ENCODE measurements at regions not wholly inside any gene's neighbourhood (a gene's known extent, or its start where the extent isn't known, plus 50 kb on each side); places are given as distances from the start of the nearest gene placed in this dataset.

GRCh38 chr15:39400821-39401550 lies 179.9 kb upstream of the THBS1 start:
- Histone ChIP-seq H3K4me3 (ENCODE audit: low read length) (no peak overlapping the region), H3K4me2 (ENCODE audit: low read length) (no peak overlapping the region), H3K9ac (ENCODE audit: low read depth, low read length) (no peak overlapping the region), H3K36me3 (ENCODE audit: insufficient read depth, low read length) (no peaks in the 10 kb centered on the region), H3K4me1 (ENCODE audit: control insufficient read depth, insufficient read depth, low read length) (peaks cover 23% of the 10 kb centered on the region), H3K9me3 (replicated peaks; ENCODE audit: low read length) (no peaks in the 10 kb centered on the region), H3K27me3 (ENCODE audit: control insufficient read depth, insufficient read depth, low read length) (no peaks in the 10 kb centered on the region)

GRCh38 chr15:39403640-39404117 lies 177.2 kb upstream of the THBS1 start:
- Histone ChIP-seq H3K9me3 (replicated peaks; ENCODE audit: low read length) (no peaks in the 10 kb centered on the region), H3K4me3 (ENCODE audit: low read length) (no peak overlapping the region), H3K4me2 (ENCODE audit: low read length) (no peak overlapping the region), H3K4me1 (ENCODE audit: control insufficient read depth, insufficient read depth, low read length) (peaks cover 23% of the 10 kb centered on the region), H3K36me3 (ENCODE audit: insufficient read depth, low read length) (no peaks in the 10 kb centered on the region), H3K9ac (ENCODE audit: low read depth, low read length) (no peak overlapping the region), H3K27me3 (ENCODE audit: control insufficient read depth, insufficient read depth, low read length) (no peaks in the 10 kb centered on the region)

DNA sequence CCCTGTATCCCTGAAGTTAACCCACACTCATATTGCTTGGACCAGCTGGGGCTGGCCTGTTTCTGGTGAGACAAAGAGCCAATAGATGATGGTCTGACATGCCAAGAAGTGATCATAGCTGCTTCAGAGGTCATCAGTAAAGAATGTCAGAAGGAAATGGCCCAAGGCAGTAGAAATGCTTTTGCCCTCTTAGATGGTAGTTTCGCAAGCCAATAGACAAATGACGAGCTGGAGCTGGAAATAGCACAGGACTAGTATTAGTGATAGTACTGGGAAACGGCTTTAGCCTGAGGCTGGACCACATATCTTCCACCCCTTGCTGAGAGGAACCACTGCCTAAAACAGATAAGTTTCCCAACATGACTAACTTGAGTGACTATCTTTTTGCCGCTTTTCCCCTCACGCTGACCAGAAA lies 176.1 kb upstream of the THBS1 start:
- no peaks in the 10 kb centered on the region for H3K27me3 ChIP-seq (ENCODE audit: control insufficient read depth, insufficient read depth, low read length)
- H3K9ac ChIP-seq (ENCODE audit: low read depth, low read length) = no peak overlapping the region
- H3K4me3 ChIP-seq (ENCODE audit: low read length) = no peak overlapping the region
- H3K9me3 ChIP-seq (replicated peaks; ENCODE audit: low read length) = no peaks in the 10 kb centered on the region
- H3K4me2 ChIP-seq (ENCODE audit: low read length) = no peak overlapping the region
- peaks cover 23% of the 10 kb centered on the region for H3K4me1 ChIP-seq (ENCODE audit: control insufficient read depth, insufficient read depth, low read length)
- no peaks in the 10 kb centered on the region for H3K36me3 ChIP-seq (ENCODE audit: insufficient read depth, low read length)

- no peaks in the 10 kb centered on the region for H3K9me3 ChIP-seq (replicated peaks; ENCODE audit: low read length)
- H3K27me3 ChIP-seq (ENCODE audit: control insufficient read depth, insufficient read depth, low read length) = no peaks in the 10 kb centered on the region
- H3K9ac ChIP-seq (ENCODE audit: low read depth, low read length) = no peak overlapping the region
- no peaks in the 10 kb centered on the region for H3K36me3 ChIP-seq (ENCODE audit: insufficient read depth, low read length)
- no peak overlapping the region for H3K4me3 ChIP-seq (ENCODE audit: low read length)
- H3K4me2 ChIP-seq (ENCODE audit: low read length) = no peak overlapping the region
- H3K4me1 ChIP-seq (ENCODE audit: control insufficient read depth, insufficient read depth, low read length) = peaks cover 23% of the 10 kb centered on the region
Observed at GRCh38 chr15:39406485-39406884, 174.4 kb upstream of the THBS1 start.

GRCh38 chr15:39407116-39407515 lies 173.8 kb upstream of the THBS1 start:
- Histone ChIP-seq H3K4me1 (ENCODE audit: control insufficient read depth, insufficient read depth, low read length) (peaks cover 23% of the 10 kb centered on the region), H3K4me3 (ENCODE audit: low read length) (no peak overlapping the region), H3K27me3 (ENCODE audit: control insufficient read depth, insufficient read depth, low read length) (no peaks in the 10 kb centered on the region), H3K9ac (ENCODE audit: low read depth, low read length) (no peak overlapping the region), H3K9me3 (replicated peaks; ENCODE audit: low read length) (no peaks in the 10 kb centered on the region), H3K4me2 (ENCODE audit: low read length) (no peak overlapping the region), H3K36me3 (ENCODE audit: insufficient read depth, low read length) (no peaks in the 10 kb centered on the region)

DNA sequence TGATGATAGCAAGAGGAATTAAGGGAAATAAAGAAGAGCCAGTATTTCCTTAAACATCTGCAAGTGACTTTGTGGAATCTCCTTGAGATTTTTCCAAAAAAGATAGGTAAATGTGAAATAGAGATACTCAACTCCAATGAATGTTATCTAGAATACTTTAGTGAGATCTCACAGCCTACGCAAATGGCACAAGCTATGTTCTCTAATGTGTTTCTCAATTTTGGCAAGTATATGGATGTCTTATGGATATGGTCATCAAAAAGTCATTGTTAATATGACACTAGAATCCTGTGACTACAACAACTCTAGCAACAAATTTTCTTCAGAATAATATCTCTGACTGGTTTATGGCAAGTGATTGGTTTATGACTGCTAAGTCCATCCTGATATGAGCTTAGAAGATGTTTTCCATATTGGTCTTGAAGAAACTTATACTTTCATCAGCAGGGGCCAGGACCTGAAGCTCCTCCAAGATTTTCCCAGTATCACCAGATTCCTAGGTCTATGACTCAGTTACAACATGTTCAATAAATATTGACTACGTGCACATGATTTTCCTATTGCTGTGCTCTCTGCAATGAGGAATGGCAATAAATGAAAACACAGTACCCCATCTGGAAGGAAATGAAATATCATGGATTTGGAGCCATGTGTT lies 170.9 kb upstream of the THBS1 start:
- no peak overlapping the region for H3K4me3 ChIP-seq (ENCODE audit: low read length)
- H3K9me3 ChIP-seq (replicated peaks; ENCODE audit: low read length) = no peaks in the 10 kb centered on the region
- H3K36me3 ChIP-seq (ENCODE audit: insufficient read depth, low read length) = no peaks in the 10 kb centered on the region
- peaks cover 2% of the 10 kb centered on the region for H3K4me1 ChIP-seq (ENCODE audit: control insufficient read depth, insufficient read depth, low read length)
- no peak overlapping the region for H3K9ac ChIP-seq (ENCODE audit: low read depth, low read length)
- H3K4me2 ChIP-seq (ENCODE audit: low read length) = no peak overlapping the region
- H3K27me3 ChIP-seq (ENCODE audit: control insufficient read depth, insufficient read depth, low read length) = no peaks in the 10 kb centered on the region

DNA sequence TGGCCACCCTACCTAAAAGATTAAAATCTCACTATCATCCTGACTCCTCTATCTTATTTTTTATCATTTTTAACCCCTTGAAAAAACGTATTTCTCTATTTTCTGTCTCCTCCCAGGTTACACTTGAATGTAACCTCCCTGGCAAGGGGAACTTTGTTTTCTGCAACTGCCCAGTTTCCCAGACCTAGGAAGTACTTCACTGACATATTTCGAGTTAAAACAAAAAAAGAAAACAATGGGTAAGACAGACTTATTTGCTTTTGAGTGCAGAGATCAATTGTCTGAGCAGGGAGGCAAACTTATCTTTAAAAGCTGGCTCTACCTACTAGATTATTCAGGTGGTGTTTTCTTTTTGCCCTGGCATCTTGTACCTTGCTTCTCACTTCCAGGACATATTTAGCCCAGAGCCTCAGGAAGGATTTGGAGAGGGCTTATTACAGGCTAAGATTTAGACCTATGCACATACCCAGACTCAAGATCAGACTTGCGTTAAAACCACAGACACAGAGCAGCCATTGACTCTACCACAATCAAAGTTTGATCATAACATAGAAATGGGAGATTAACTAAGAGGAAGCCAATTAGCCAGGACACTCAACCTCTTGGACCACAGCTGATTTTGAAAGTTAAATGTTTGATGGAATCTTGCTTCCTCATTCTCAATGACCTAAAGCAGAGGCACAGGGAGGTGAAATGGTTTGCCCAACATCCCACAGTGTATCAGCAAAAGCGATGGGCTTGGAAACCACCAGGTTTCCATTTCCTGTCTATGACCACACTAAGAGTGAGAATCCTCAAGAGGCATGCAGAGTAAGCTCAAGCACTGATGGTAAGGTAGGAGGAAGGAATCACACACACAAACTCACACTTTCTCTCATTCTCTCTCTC lies 169.5 kb upstream of the THBS1 start:
- H3K9me3 ChIP-seq (replicated peaks; ENCODE audit: low read length) = no peaks in the 10 kb centered on the region
- H3K36me3 ChIP-seq (ENCODE audit: insufficient read depth, low read length) = no peaks in the 10 kb centered on the region
- no peak overlapping the region for H3K9ac ChIP-seq (ENCODE audit: low read depth, low read length)
- H3K27me3 ChIP-seq (ENCODE audit: control insufficient read depth, insufficient read depth, low read length) = no peaks in the 10 kb centered on the region
- H3K4me2 ChIP-seq (ENCODE audit: low read length) = no peak overlapping the region
- H3K4me3 ChIP-seq (ENCODE audit: low read length) = no peak overlapping the region
- no peaks in the 10 kb centered on the region for H3K4me1 ChIP-seq (ENCODE audit: control insufficient read depth, insufficient read depth, low read length)

GRCh38 chr15:39413558-39413957 lies 167.3 kb upstream of the THBS1 start:
- Histone ChIP-seq H3K36me3 (ENCODE audit: insufficient read depth, low read length) (no peaks in the 10 kb centered on the region), H3K9me3 (replicated peaks; ENCODE audit: low read length) (no peaks in the 10 kb centered on the region), H3K9ac (ENCODE audit: low read depth, low read length) (no peak overlapping the region), H3K4me1 (ENCODE audit: control insufficient read depth, insufficient read depth, low read length) (no peaks in the 10 kb centered on the region), H3K4me3 (ENCODE audit: low read length) (no peak overlapping the region), H3K4me2 (ENCODE audit: low read length) (no peak overlapping the region), H3K27me3 (ENCODE audit: control insufficient read depth, insufficient read depth, low read length) (no peaks in the 10 kb centered on the region)

DNA sequence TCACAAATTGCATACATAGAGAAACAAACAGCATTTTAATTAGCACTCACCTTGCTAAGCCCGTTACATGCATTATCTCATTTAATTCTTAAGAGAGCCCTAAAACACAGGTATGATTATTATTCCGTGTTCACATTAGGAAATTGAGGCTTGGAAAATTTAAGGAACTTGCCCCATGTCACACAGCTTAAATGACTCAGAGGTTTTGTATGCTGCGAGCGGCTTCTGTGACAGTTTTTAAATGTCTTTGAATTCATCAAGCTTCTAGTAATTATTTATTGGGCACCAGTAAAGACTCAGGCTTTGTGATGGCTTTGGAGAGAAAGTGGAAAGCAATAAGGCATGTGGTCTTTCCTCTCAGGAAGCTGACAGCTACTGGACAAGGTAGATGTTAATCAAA lies 166.7 kb upstream of the THBS1 start:
- H3K4me1 ChIP-seq (ENCODE audit: control insufficient read depth, insufficient read depth, low read length) = no peaks in the 10 kb centered on the region
- no peaks in the 10 kb centered on the region for H3K27me3 ChIP-seq (ENCODE audit: control insufficient read depth, insufficient read depth, low read length)
- H3K4me2 ChIP-seq (ENCODE audit: low read length) = no peak overlapping the region
- H3K36me3 ChIP-seq (ENCODE audit: insufficient read depth, low read length) = no peaks in the 10 kb centered on the region
- no peak overlapping the region for H3K4me3 ChIP-seq (ENCODE audit: low read length)
- no peak overlapping the region for H3K9ac ChIP-seq (ENCODE audit: low read depth, low read length)
- H3K9me3 ChIP-seq (replicated peaks; ENCODE audit: low read length) = no peaks in the 10 kb centered on the region

DNA sequence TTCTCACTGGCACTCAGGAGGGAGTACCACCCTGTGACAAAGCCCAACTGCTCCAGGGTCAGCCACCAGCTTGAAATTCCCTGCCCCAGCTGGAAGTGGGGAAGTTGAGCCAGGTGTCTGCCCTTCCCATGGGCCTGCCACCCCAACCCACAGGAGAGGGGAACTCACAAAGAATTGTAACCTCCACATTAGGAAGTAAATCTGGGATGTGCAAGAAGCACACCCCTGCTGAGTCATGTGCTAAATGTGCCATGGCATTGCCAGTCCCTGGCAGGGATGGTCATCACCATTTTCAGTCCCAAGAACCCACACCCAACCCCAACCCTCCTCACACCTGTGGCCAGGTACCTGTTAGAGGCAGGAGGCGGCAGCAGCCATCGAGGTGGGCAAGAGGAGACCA lies 165.2 kb upstream of the THBS1 start:
- H3K4me1 ChIP-seq (ENCODE audit: control insufficient read depth, insufficient read depth, low read length) = no peaks in the 10 kb centered on the region
- no peaks in the 10 kb centered on the region for H3K9me3 ChIP-seq (replicated peaks; ENCODE audit: low read length)
- H3K9ac ChIP-seq (ENCODE audit: low read depth, low read length) = no peak overlapping the region
- no peaks in the 10 kb centered on the region for H3K36me3 ChIP-seq (ENCODE audit: insufficient read depth, low read length)
- H3K4me2 ChIP-seq (ENCODE audit: low read length) = no peak overlapping the region
- no peaks in the 10 kb centered on the region for H3K27me3 ChIP-seq (ENCODE audit: control insufficient read depth, insufficient read depth, low read length)
- no peak overlapping the region for H3K4me3 ChIP-seq (ENCODE audit: low read length)

- no peaks in the 10 kb centered on the region for H3K4me1 ChIP-seq (ENCODE audit: control insufficient read depth, insufficient read depth, low read length)
- no peaks in the 10 kb centered on the region for H3K27me3 ChIP-seq (ENCODE audit: control insufficient read depth, insufficient read depth, low read length)
- no peak overlapping the region for H3K9ac ChIP-seq (ENCODE audit: low read depth, low read length)
- H3K36me3 ChIP-seq (ENCODE audit: insufficient read depth, low read length) = no peaks in the 10 kb centered on the region
- no peaks in the 10 kb centered on the region for H3K9me3 ChIP-seq (replicated peaks; ENCODE audit: low read length)
- no peak overlapping the region for H3K4me2 ChIP-seq (ENCODE audit: low read length)
- H3K4me3 ChIP-seq (ENCODE audit: low read length) = no peak overlapping the region
Observed at GRCh38 chr15:39416258-39416657, 164.6 kb upstream of the THBS1 start.

Measured in skeletal muscle satellite cell (primary cell).